ENCODE measurements at regions not wholly inside any gene's neighbourhood (a gene's known extent, or its start where the extent isn't known, plus 50 kb on each side); places are given as distances from the start of the nearest gene placed in this dataset.
"Not testable (repeated sequence)": the region's sequence is repeated elsewhere in the genome, so short reads cannot be mapped to it uniquely, and the experiment has no call there.

DNA sequence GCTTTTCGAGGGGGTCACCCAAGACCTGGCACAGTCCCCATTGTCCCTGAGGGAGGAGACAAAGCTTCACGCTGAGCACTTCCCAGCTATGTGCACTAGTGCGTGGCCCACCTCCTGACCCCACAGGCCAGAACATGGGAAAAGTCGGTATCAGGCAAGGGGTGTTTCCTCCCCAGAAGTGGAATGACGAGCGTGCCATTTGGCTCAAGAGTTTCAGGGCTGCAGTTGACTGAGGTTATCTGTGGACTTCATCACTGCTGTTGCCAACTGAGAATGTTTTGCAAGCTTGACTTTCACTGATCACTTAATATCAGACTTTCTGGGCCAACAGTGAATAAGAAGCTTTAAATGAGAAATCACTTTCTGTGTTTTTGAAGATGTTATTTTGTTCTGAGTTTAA lies 137.0 kb upstream of the AFDN start:
- TF ChIP-seq CTCF (IDR thresholded peaks at IDR 0.05; ENCODE audit: unreplicated experiment) = no peak
- no peaks in the 10 kb centered on the region for H3K9me3 Mint-ChIP-seq (ENCODE audit: unreplicated experiment)
- no peak overlapping the region for H3K4me3 Mint-ChIP-seq (ENCODE audit: unreplicated experiment)
- H3K4me1 Mint-ChIP-seq (ENCODE audit: unreplicated experiment) = peaks cover 58% of the 10 kb centered on the region
- H3K27ac Mint-ChIP-seq (ENCODE audit: unreplicated experiment) = peak overlapping the region; percentile 25
- peaks cover 4% of the 10 kb centered on the region for H3K36me3 Mint-ChIP-seq (ENCODE audit: low read depth, unreplicated experiment)
- peaks cover 4% of the 10 kb centered on the region for H3K27me3 Mint-ChIP-seq (ENCODE audit: unreplicated experiment)
- DNase-seq (ENCODE audit: low spot score) = no peak

GRCh38 chr6:167690167-167690922 lies 136.4 kb upstream of the AFDN start:
- H3K36me3 Mint-ChIP-seq (ENCODE audit: low read depth, unreplicated experiment); H3K9me3 Mint-ChIP-seq (ENCODE audit: unreplicated experiment); DNase-seq (ENCODE audit: low spot score); H3K27me3 Mint-ChIP-seq (ENCODE audit: unreplicated experiment): not testable (repeated sequence)
- Mint-ChIP-seq H3K4me1 (ENCODE audit: unreplicated experiment) (peaks cover 52% of the 10 kb centered on the region), H3K27ac (ENCODE audit: unreplicated experiment) (peak overlapping the region; percentile 74), H3K4me3 (ENCODE audit: unreplicated experiment) (peak overlapping the region; percentile 50)

GRCh38 chr6:167690931-167691330 lies 135.8 kb upstream of the AFDN start:
- no peaks in the 10 kb centered on the region for H3K36me3 Mint-ChIP-seq (ENCODE audit: low read depth, unreplicated experiment)
- peaks cover 4% of the 10 kb centered on the region for H3K27me3 Mint-ChIP-seq (ENCODE audit: unreplicated experiment)
- peaks cover 46% of the 10 kb centered on the region for H3K4me1 Mint-ChIP-seq (ENCODE audit: unreplicated experiment)
- DNase-seq (ENCODE audit: low spot score) = no peak
- no peak for TF ChIP-seq CTCF (IDR thresholded peaks at IDR 0.05; ENCODE audit: unreplicated experiment)
- H3K4me3 Mint-ChIP-seq (ENCODE audit: unreplicated experiment) = peak overlapping the region; percentile 50
- no peaks in the 10 kb centered on the region for H3K9me3 Mint-ChIP-seq (ENCODE audit: unreplicated experiment)
- peak overlapping the region; percentile 74 for H3K27ac Mint-ChIP-seq (ENCODE audit: unreplicated experiment)

DNA sequence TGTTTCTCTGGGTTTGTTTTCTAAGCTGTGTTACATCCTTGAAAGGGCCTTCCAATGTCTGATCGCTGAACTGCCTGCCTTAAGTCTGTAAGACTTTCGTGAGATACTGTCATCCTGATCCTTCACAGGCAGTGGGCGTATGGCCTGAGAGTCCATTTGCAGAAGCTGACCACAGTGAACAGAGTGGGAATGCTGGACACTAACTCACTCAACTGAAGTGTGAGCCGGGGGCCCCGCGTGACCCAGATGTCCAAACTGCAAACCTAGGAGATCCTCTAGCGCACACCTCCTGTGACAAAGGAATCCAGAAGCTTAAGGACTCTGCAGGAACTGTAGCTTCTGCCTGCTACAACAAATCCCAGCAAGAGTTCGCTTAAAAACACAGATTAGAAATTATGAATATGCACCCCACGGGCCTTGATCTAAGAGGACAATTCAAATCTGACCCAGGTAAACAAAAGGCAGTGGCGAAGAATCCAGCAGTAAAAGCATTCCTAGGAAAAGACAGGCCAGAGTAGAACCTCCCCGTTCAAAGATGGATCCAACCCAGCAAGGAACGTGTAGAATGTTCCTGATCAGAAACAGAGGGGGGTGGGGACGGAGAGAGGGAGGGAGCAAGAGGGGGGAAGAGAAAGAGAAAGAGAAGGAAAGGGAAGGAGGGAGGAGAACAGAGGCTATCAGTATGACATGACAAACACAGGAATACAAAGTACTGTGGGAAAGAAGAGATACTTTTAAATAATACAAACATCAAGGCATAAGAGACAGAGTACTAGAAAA lies 135.0 kb upstream of the AFDN start:
- H3K27me3 Mint-ChIP-seq (ENCODE audit: unreplicated experiment) = peaks cover 4% of the 10 kb centered on the region
- no peaks in the 10 kb centered on the region for H3K9me3 Mint-ChIP-seq (ENCODE audit: unreplicated experiment)
- no peaks in the 10 kb centered on the region for H3K36me3 Mint-ChIP-seq (ENCODE audit: low read depth, unreplicated experiment)
- DNase-seq (ENCODE audit: low spot score) = no peak
- TF ChIP-seq CTCF (IDR thresholded peaks at IDR 0.05; ENCODE audit: unreplicated experiment) = no peak
- peaks cover 41% of the 10 kb centered on the region for H3K4me1 Mint-ChIP-seq (ENCODE audit: unreplicated experiment)
- no peak overlapping the region for H3K27ac Mint-ChIP-seq (ENCODE audit: unreplicated experiment)
- no peak overlapping the region for H3K4me3 Mint-ChIP-seq (ENCODE audit: unreplicated experiment)

DNA sequence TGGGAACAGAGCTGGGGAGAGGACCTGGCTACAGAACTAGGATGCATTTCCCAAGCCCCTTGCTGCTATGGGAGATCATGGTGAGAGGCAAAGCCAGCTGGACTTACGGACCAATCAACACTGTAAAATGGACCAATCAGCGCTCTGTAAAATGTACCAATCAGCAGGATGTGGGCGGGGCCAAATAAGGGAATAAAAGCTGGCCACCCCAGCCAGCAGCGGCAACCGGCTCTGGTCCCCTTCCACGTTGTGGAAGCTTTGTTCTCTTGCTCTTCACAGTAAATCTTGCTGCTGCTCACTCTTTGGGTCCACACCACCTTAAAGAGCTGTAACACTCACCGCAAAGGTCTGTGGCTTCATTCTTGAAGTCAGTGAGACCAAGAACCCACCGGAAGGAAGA lies 133.2 kb upstream of the AFDN start:
- peaks cover 41% of the 10 kb centered on the region for H3K4me1 Mint-ChIP-seq (ENCODE audit: unreplicated experiment)

GRCh38 chr6:167695831-167696230 lies 130.9 kb upstream of the AFDN start:
- Mint-ChIP-seq H3K27ac (ENCODE audit: unreplicated experiment) (no peak overlapping the region), H3K27me3 (ENCODE audit: unreplicated experiment) (peaks cover 2% of the 10 kb centered on the region), H3K4me3 (ENCODE audit: unreplicated experiment) (no peak overlapping the region), H3K36me3 (ENCODE audit: low read depth, unreplicated experiment) (no peaks in the 10 kb centered on the region), H3K9me3 (ENCODE audit: unreplicated experiment) (no peaks in the 10 kb centered on the region), H3K4me1 (ENCODE audit: unreplicated experiment) (peaks cover 49% of the 10 kb centered on the region)
- TF ChIP-seq CTCF (IDR thresholded peaks at IDR 0.05; ENCODE audit: unreplicated experiment) = no peak
- no peak for DNase-seq (ENCODE audit: low spot score)

More for the DNA sequence above, 133.2 kb upstream of the AFDN start:
- not testable (repeated sequence) for H3K27ac Mint-ChIP-seq (ENCODE audit: unreplicated experiment); H3K27me3 Mint-ChIP-seq (ENCODE audit: unreplicated experiment); DNase-seq (ENCODE audit: low spot score); H3K36me3 Mint-ChIP-seq (ENCODE audit: low read depth, unreplicated experiment); H3K9me3 Mint-ChIP-seq (ENCODE audit: unreplicated experiment); H3K4me3 Mint-ChIP-seq (ENCODE audit: unreplicated experiment)

All from endothelial cell (in vitro differentiated cells).